ENCODE measurements at regions not wholly inside any gene's neighbourhood (a gene's known extent, or its start where the extent isn't known, plus 50 kb on each side); places are given as distances from the start of the nearest gene placed in this dataset.

GRCh38 chr15:39149636-39150150 lies 431.2 kb upstream of the THBS1 start:
- TF ChIP-seq CTCF (IDR thresholded peaks at IDR 0.05; ENCODE audit: low read depth, low read length) (no peak), EZH2phosphoT487 (IDR thresholded peaks at IDR 0.05; ENCODE audit: low read depth) (no peak)

Measured in OCI-LY3 (cell line).